Myocyte (in vitro differentiated cells): ENCODE measurements at regions not wholly inside any gene's neighbourhood (a gene's known extent, or its start where the extent isn't known, plus 50 kb on each side); places are given as distances from the start of the nearest gene placed in this dataset.
"Not testable (repeated sequence)": the region's sequence is repeated elsewhere in the genome, so short reads cannot be mapped to it uniquely, and the experiment has no call there.

Experiments
- DNase-seq: peaks from one replicate; pipeline ENCODE4 v3.0.0-alpha.2; 2012; ENCODE audit warnings: low read depth

DNA sequence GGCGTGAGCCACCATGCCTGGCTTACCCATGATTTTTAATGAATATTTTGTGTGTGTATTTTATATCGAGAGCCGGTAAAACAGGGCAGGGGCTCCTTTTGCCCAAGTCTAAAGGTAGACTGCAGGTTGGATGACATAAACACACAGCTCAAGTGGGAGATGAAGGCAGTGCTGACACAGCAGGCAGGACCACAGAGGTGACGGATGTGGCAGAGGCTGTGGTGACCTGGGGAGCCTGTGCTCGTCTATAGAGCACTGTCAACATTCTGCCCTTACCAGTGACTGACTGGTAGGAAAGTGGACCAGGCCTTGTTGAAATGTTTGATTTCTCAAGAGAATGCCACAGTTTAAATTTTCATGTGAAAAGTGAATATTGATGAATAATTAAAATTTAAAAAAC lies 137.5 kb downstream of the ZFP64 start:
- DNase-seq = no peak

- peak; percentile 29 for DNase-seq
Measured at GRCh38 chr20:52049001-52049731, 142.4 kb downstream of the ZFP64 start.

- no peak for DNase-seq
Measured at GRCh38 chr20:52047811-52048764, 143.5 kb downstream of the ZFP64 start.

GRCh38 chr20:52041966-52042365 lies 149.6 kb downstream of the ZFP64 start:
- no peak for DNase-seq

- no peak for DNase-seq
Measured at GRCh38 chr20:52039790-52040189, 151.8 kb downstream of the ZFP64 start.

GRCh38 chr20:52038632-52039031 lies 152.9 kb downstream of the ZFP64 start:
- DNase-seq = not testable (repeated sequence)

DNA sequence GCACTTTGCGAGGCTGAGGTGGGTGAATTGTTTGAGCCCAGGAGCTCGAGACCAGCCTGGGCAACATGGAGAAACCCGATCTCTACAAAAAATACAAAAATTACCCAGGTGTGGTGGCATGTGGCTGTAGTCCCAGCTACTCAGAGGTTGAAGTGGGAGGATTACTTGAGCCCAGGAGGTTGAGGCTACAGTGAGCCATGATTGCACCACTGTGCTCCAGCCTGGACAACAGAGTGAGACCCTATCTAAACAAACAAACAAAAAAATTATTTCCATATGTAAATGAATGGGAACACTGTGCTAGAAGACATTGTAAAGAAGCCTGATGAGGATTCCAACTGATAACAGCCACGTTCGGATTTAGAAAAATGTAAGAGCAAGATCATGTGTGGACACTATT lies 154.2 kb downstream of the ZFP64 start:
- DNase-seq = no peak

DNA sequence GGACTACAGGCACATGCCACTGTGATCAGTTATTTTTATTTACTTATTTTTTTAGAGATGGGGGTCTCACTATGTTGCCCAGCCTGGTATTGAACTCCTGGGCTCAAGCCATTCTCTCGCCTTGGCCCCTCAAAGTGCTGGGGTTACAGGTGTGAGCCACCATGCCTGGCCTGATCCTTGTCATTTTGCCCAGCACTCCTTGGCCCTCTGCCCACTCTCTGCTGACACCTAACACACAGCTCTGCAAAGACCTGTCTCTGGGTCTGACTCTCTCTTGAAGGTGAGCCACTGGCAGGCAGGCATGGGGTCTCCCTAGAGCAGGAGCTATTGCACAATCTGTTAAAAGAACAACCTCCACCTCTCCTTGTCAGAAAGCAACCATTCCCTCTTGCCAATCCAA lies 155.6 kb downstream of the ZFP64 start:
- no peak for DNase-seq

- DNase-seq = no peak
Measured at GRCh38 chr20:52035498-52035897, 156.1 kb downstream of the ZFP64 start.

DNA sequence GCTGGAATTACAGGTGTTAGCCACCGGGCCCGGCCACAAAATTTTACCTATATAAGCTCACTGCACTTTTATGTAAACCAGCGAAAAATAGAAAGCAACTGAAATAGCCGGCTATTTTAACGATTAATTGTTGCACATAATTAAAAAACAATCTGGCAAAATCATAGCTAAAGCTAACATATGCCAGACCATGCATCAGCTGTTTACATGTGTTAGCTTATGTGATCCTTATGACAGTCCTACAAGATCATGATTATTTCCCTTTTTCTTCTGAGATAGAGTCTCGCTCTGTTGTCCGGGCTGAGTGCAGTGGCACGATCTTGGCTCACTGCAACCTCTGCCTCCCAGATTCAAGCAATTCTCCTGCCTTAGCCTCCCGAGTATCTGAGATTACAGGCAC lies 157.0 kb downstream of the ZFP64 start:
- no peak for DNase-seq

DNA sequence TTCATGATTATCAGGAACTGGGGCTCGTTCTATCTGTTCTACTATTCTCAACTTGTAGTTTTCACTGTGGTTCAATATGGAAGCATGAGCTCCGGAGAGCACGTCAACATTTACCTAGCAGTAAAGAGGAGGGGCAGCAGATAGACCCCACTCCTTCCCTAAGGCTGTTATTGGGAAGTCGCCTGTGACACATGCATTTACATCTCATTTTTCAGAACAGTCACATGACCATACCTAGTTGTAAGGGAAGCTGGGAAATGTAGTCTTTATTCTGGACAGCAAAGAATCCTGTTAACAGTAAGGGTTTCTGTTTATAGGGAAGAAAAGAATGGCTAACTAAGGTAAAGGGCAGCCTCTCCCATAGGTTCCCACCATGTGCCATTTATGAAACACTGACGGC lies 158.3 kb downstream of the ZFP64 start:
- DNase-seq = no peak

- DNase-seq = not testable (repeated sequence)
Measured at GRCh38 chr20:52032304-52032683, 159.3 kb downstream of the ZFP64 start.

DNA sequence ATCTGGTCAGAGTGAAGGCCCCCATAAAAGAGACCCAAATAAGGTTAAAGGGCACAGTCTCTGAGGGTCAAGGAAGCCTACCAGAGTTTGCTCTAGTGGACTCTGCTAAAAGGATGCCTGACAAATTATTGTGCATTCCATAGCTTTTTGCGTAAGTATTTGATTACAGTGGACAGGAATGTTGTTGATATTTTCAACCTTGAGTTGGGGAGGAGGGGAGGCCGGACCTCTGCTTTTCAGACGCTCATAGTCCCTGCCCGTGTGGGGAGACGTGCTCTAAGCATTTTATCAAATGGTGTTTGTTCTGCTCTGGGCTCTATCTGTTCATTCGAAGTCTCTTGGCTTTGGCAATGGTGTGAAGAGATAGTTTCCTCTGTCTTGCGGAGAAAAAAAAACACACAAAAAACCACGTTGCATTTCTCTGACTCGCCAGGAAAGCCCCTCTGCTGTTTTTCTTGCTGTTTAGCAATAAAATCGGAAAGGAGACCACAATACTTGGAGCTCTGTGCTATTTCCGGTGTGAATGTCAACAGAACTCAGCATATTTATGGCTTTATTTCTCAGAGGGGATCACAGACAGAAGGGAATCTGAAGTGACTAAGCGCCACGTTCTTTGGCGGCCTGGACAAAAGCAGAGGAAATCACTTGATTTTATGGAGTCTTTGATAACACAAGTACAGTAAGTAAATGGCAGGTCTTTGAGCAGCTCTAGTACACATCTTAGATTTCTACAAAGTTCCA lies 159.8 kb downstream of the ZFP64 start:
- peak; percentile 40 for DNase-seq

DNA sequence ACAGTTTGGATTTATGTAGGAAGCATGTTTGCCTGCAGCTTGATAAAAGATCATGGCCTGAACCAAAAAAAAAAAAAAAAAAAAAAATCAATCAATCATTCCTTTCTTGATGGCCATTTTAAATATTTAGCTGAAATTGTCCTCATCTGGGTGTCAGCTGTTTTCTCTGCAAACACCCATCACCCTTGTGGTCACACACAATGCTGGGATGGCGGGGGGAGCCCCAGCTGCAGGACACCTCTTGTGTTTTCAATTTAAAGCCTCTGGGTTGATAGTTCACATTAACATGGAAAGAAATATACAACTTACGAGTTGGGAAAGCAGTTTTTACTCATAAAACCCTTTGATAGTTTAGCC lies 160.4 kb downstream of the ZFP64 start:
- no peak for DNase-seq

DNA sequence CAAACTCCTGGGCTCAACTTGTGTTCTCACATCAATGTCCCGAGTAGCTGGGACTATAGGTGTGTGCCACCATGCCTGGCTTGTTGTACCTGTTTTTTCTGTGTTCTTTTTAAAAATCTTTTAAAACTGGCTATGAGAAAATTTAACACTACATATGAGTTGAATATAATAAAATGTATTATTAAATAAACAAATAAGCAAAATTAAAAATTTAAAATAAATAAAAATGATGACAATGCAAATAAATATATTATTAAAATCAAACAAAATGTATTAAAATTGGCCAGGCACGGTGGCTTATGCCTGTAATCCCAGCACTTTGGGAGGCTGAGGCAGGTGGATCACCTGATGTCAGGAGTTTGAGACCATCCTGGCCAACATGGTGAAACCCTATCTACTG lies 162.4 kb downstream of the ZFP64 start:
- DNase-seq = not testable (repeated sequence)

DNA sequence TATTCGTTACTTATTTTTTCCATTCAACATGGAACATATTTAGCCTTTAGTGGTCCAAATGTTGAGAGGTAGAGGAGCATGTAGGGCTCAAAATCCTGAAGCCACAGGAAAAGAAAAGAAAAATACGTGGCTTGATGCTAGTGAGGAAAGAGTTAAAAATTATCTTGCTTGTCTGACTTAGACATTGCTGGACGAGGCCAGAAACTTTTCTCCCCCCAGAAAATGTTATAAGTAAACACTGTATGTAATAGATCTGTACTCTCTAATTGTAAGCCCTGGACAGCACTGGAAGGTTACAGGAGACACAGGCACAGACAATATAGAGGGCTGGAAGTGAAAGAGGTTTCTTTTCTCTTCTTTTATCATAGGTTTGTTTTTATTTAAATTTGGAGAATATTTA lies 165.6 kb downstream of the ZFP64 start:
- no peak for DNase-seq

- DNase-seq = no peak
Measured at GRCh38 chr20:52019313-52019712, 172.3 kb downstream of the ZFP64 start.

- no peak for DNase-seq
Measured at GRCh38 chr20:52017669-52018317, 173.8 kb downstream of the ZFP64 start.

DNA sequence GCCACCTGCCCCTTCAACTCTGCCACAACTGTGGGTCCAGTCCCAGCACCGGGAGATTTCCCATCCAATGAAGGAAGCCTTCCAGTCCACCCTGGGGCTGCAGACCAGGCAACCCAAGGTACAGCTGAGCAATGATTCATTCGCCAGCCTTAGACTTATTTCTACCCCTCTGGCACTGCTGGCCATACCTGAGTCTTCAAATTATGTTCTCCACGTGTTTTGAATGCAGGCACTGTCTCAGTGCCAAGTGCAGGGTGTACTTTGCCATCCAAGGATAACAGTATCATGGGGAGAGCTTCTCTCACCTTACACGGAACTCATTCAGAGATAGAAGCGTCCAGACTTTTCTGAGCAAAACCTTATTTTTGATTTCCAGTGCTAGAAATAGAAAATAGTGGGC lies 175.6 kb downstream of the ZFP64 start:
- DNase-seq = no peak

GRCh38 chr20:52015155-52015554 lies 176.4 kb downstream of the ZFP64 start:
- DNase-seq = no peak

DNA sequence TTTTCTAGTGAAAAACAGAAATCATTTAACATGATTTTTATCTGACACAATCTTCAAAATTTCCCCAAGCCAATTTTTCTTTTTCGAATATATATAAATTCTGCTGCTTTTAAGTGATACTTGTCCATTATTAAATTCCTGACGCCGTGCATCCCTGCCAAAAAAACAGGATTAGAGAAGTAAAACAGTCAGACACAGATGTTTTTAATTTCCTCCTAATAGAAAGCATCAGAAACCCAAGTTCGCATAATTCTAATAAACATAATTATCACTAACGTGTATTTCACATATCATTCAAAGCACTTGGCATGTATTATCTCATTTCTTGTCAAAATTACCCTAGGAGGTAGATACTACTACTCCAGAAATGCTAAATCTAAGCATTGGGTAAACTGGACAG lies 179.5 kb downstream of the ZFP64 start:
- no peak for DNase-seq
